ENCODE measurements at regions not wholly inside any gene's neighbourhood (a gene's known extent, or its start where the extent isn't known, plus 50 kb on each side); places are given as distances from the start of the nearest gene placed in this dataset.

GRCh38 chr7:82572195-82572880 is 128.8 kb upstream of the CACNA2D1 start:
- WGBS, 2 experiments (ENCODE audit: extremely low coverage in 2 of 2, insufficient read length in 1 of 2): no CpG with 5 or more reads among the region's 9 CpGs
- ChIA-PET POLR2A (ENCODE audit: unreplicated experiment) (no interaction called here), CTCF (interaction anchor here (0.8 to 1.5 kb wide), 4 partner anchors 18 to 342 kb away, joined by 3 to 4 read pairs (median 3); no protein-coding TSS in a partner anchor)
- Histone ChIP-seq H2BK120ac (ENCODE audit: low read depth, low read length) (peak overlapping the region; percentile 9; the same call in 1 of the 2 replicates), H3K9ac (ENCODE audit: low read depth, low read length) (no peak overlapping the region), H2AK5ac (ENCODE audit: low read depth, low read length) (no peak overlapping the region), H4K8ac (ENCODE audit: low read depth in 2 of 2, low read length in 2 of 2) (peak overlapping the region in 1 of 2 experiments; percentile 36; a peak in 1 of 4 replicates), H3K27ac (ENCODE audit: insufficient read depth, low read length) (no peak overlapping the region), H3K27me3 (ENCODE audit: control insufficient read depth, insufficient read depth, low read length) (no peaks in the 10 kb centered on the region; the same call in 1 of the 2 replicates), H3K79me1 (ENCODE audit: low read depth in 1 of 2, low read length in 2 of 2) (no peaks in the 10 kb centered on the region), H3K23ac (ENCODE audit: low read depth, low read length) (no peak overlapping the region; the same call in 1 of the 2 replicates), H3K4me1 (ENCODE audit: control insufficient read depth, insufficient read depth, low read length) (no peaks in the 10 kb centered on the region), H3K14ac (replicated peaks; ENCODE audit: low read depth, low read length) (0 out of 2 replicates have a peak overlapping the region, but pooled peaks have one; percentile 4), H3K9me3 (ENCODE audit: control insufficient read depth, insufficient read depth, low read length) (no peaks in the 10 kb centered on the region), H4K20me1 (ENCODE audit: insufficient read depth, low read length) (no peaks in the 10 kb centered on the region), H3K36me3 (ENCODE audit: control insufficient read depth, insufficient read depth, low read length) (no peaks in the 10 kb centered on the region), H3K4me3 (ENCODE audit: insufficient read depth, low read depth, low read length) (no peak overlapping the region), H3K56ac (ENCODE audit: extremely low read depth, insufficient read depth, low read length) (no peak overlapping the region), H2AFZ (replicated peaks; ENCODE audit: low read length, poor library complexity) (peak overlapping the region; percentile 58), H2BK15ac (ENCODE audit: low read depth, low read length) (no peak overlapping the region), H3K9me1 (ENCODE audit: insufficient read depth, low read length) (no peaks in the 10 kb centered on the region), H3K18ac (ENCODE audit: low read depth, low read length) (no peak overlapping the region), H2BK5ac (ENCODE audit: low read depth, low read length, poor library complexity, severe bottlenecking) (no peak overlapping the region), H4K91ac (ENCODE audit: insufficient read depth, low read depth, low read length) (no peak overlapping the region), H3K4me2 (ENCODE audit: low read depth, low read length) (peak overlapping the region; percentile 51; the same call in 1 of the 2 replicates), H2AK9ac (replicated peaks; ENCODE audit: low read depth, low read length, poor library complexity) (no peak overlapping the region), H4K5ac (ENCODE audit: low read depth, low read length) (no peak overlapping the region), H2BK20ac (ENCODE audit: low read depth, low read length) (no peak overlapping the region), H3K4ac (ENCODE audit: low read depth, low read length) (no peak overlapping the region)
- DNase-seq (peak; percentile 85), ATAC-seq (ENCODE audit: low read depth) (peak; percentile 97)
- dilution Hi-C loops (cut with HindIII; ENCODE audit: low sequenced_read_pairs, unreplicated experiment) (no loop called here), intact Hi-C loops (cut with micrococcal nuclease) (loop anchor here (1.0 to 2.0 kb wide), 5 partner anchors 92 to 1090 kb away; no protein-coding TSS in a partner anchor), in situ Hi-C loops (cut with MboI; ENCODE audit: low sequenced_read_pairs) (loop anchor here (10.0 kb wide), 1 partner anchor 348 kb away; no protein-coding TSS in a partner anchor)
- TF ChIP-seq RFX5 (IDR thresholded peaks at IDR 0.05; ENCODE audit: low read depth, low read length) (no peak), POLR2A (IDR thresholded peaks at IDR 0.05; ENCODE audit: low read depth, low read length) (peak; percentile 48; the same call in 1 of the 2 replicates), USF2 (IDR thresholded peaks at IDR 0.05; ENCODE audit: low read depth, low read length) (no peak), BHLHE40 (IDR thresholded peaks at IDR 0.05; ENCODE audit: low read depth, low read length) (no peak), SMC3 (IDR thresholded peaks at IDR 0.05; ENCODE audit: low read depth, low read length) (peak; percentile 95), CHD1 (IDR thresholded peaks at IDR 0.05; ENCODE audit: low read depth, low read length) (no peak), CTCF (conservative IDR thresholded peaks at IDR 0.05; ENCODE audit: low read depth, low read length) (peak; percentile 96), RAD21 (IDR thresholded peaks at IDR 0.05; ENCODE audit: low read length) (peak; percentile 96)
- BruUV-seq (replicated peaks): no TSS peak
